GM12878 (cell line): ENCODE measurements at regions not wholly inside any gene's neighbourhood (a gene's known extent, or its start where the extent isn't known, plus 50 kb on each side); places are given as distances from the start of the nearest gene placed in this dataset.
"Not testable (repeated sequence)": the region's sequence is repeated elsewhere in the genome, so short reads cannot be mapped to it uniquely, and the experiment has no call there.

ENCODE experiments used
- CBX3 ChIP-seq: fragments of 200-600 bp; sonication (generic); IDR thresholded peaks from 2 replicates; pipeline ENCODE4 v1.6.1; 2016; ENCODE audit warnings: low read depth, borderline replicate concordance
- CBX5 ChIP-seq: sonication (generic); IDR thresholded peaks from 2 replicates; pipeline ENCODE4 v1.6.1; 2016; ENCODE audit warnings: low read depth, moderate library complexity, mild to moderate bottlenecking, inconsistent platforms
- CREM ChIP-seq: IDR thresholded peaks from 2 replicates; pipeline ENCODE4 v1.6.1; 2014; ENCODE audit warnings: antibody characterized with exemption, low read depth
- CTCF ChIP-seq, 3 experiments: IDR thresholded peaks in 2 of 3; conservative IDR thresholded peaks in 1 of 3; 2 replicates each; pipeline ENCODE4 v1.5.1; 2011; ENCODE audit warnings: low read depth in 3 of 3, low read length in 3 of 3, mild to moderate bottlenecking in 3 of 3, control low read depth in 2 of 3, moderate library complexity in 2 of 3, inconsistent platforms in 1 of 3, mixed read lengths in 1 of 3; ENCODE audit not compliant: control insufficient read depth in 2 of 3, insufficient read depth in 1 of 3; ENCODE audit errors: extremely low read depth in 1 of 3
- EP300 ChIP-seq, 2 experiments: fragments of 150-350 bp in 1 of 2; IDR thresholded peaks; 2 replicates each; pipeline ENCODE4 v1.6.1; 2011 to 2012; ENCODE audit warnings: low read depth in 2 of 2, low read length in 2 of 2, borderline replicate concordance in 1 of 2, improper control_type of control experiment in 1 of 2, inconsistent platforms in 1 of 2; ENCODE audit not compliant: control insufficient read depth in 1 of 2
- MAX ChIP-seq: IDR thresholded peaks from 2 replicates; pipeline ENCODE4 v1.6.1; 2012; ENCODE audit warnings: low read depth, low read length, improper control_type of control experiment
- NR2C2 ChIP-seq: IDR thresholded peaks from 2 replicates; pipeline ENCODE4 v1.6.1; 2011; ENCODE audit warnings: borderline replicate concordance, low read depth; ENCODE audit not compliant: control insufficient read depth, insufficient read length
- POLR2AphosphoS5 ChIP-seq: IDR thresholded peaks from 2 replicates; pipeline ENCODE4 v1.6.1; 2011; ENCODE audit warnings: mild to moderate bottlenecking, low read length, inconsistent platforms

DNA sequence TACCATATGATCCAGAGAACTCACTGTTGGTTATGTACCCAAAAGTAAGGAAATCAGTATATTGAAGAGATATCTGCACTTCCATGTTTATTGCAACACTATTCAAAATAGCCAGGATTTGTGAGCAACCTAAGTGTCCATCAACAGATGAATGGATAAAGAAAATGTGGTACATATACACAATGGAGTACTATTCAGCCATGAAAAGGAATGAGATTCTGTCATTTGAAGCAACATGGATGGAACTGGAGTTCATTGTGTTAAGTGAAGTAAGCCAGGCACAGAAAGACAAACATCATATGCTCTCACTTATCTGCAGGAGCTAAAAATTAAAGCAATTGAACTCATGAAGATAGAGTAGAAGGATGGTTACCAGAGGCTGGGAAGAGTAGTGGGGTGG lies 510.5 kb downstream of the KLHL13 start:
- not testable (repeated sequence) for TF ChIP-seq CTCF (IDR thresholded peaks at IDR 0.05 in 2 of 3, conservative IDR thresholded peaks at IDR 0.05 in 1 of 3; ENCODE audit: control insufficient read depth in 2 of 3, extremely low read depth in 1 of 3, insufficient read depth in 1 of 3, low read depth in 3 of 3, low read length in 3 of 3); EP300 (IDR thresholded peaks at IDR 0.05; ENCODE audit: borderline replicate concordance in 1 of 2, control insufficient read depth in 1 of 2, low read depth in 2 of 2, low read length in 2 of 2); CBX5; NR2C2; POLR2AphosphoS5; CBX3; CREM; MAX
